Activated CD8-positive, alpha-beta memory T cell treated with anti-CD3 and anti-CD28 coated beads for 36 hours (primary cell): ENCODE measurements at regions not wholly inside any gene's neighbourhood (a gene's known extent, or its start where the extent isn't known, plus 50 kb on each side); places are given as distances from the start of the nearest gene placed in this dataset.
"Not testable (repeated sequence)": the region's sequence is repeated elsewhere in the genome, so short reads cannot be mapped to it uniquely, and the experiment has no call there.

Source experiments
- CTCF ChIA-PET: fragments of 350-600 bp; sonication (Branson Sonifier 250); formaldehyde crosslinking; loops from one replicate; lab custom pipeline; 2021; ENCODE audit warnings: antibody characterized with exemption; lab: Charles Lee
- POLR2A ChIA-PET: fragments of 350-600 bp; sonication (Branson Sonifier 250); formaldehyde crosslinking; loops from one replicate; lab custom pipeline; 2021; ENCODE audit warnings: antibody characterized with exemption; lab: Charles Lee

- CTCF ChIA-PET = no interaction called here
Measured at GRCh38 chr1:30125021-30125820, 598.2 kb downstream of the MATN1 start.

DNA sequence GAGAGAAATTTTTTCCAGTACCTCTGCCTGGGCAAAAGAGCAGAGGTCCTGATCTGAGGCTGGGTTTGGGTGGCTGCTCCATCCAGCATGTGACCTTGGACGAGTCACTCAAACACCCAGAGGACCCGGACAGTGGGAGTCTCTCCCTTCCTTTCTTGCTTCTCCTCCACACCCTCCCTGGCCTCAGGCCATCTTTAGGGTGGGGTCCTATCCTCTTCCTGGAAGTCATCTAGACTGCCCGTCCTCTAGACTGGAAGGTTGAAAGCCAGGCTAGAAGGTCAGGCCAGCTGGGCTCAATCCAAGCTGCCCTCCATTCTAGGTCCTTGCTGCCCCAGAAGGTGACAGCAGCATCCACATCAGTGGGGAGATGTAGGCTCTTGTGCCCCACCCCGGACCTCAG is 599.5 kb downstream of the MATN1 start:
- ChIA-PET POLR2A (no interaction called here), CTCF (no interaction called here)

More at GRCh38 chr1:30125021-30125820, 598.2 kb downstream of the MATN1 start:
- POLR2A ChIA-PET = no interaction called here

- CTCF ChIA-PET = no interaction called here
- POLR2A ChIA-PET = no interaction called here
Measured at GRCh38 chr1:30123036-30123435, 600.3 kb downstream of the MATN1 start.

GRCh38 chr1:30120245-30121000 is 603.0 kb downstream of the MATN1 start:
- ChIA-PET POLR2A (no interaction called here), CTCF (no interaction called here)

GRCh38 chr1:30117685-30118084 is 605.7 kb downstream of the MATN1 start:
- POLR2A ChIA-PET = no interaction called here
- CTCF ChIA-PET = no interaction called here

GRCh38 chr1:30111431-30111830 is 612.0 kb downstream of the MATN1 start:
- POLR2A ChIA-PET = no interaction called here
- CTCF ChIA-PET = no interaction called here

DNA sequence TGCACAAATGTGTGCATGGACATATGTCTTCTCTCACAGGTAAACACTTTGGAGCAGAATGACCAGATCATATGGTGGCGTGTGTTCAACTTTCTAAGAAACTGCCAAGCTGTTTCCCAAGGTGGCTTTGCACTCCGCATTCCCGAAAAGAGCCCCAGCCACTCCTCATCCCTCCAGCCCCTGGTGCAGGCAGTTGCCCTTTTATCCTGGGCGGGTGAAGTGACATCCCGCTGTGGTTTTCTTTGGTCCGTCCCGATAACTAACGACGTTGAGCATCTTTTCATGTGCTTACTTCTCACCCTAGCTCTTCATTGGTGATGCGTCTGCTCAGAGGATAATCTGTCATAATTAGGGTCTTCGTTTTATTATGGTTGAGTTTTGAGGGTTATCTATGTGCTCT is 612.5 kb downstream of the MATN1 start:
- POLR2A ChIA-PET = no interaction called here

DNA sequence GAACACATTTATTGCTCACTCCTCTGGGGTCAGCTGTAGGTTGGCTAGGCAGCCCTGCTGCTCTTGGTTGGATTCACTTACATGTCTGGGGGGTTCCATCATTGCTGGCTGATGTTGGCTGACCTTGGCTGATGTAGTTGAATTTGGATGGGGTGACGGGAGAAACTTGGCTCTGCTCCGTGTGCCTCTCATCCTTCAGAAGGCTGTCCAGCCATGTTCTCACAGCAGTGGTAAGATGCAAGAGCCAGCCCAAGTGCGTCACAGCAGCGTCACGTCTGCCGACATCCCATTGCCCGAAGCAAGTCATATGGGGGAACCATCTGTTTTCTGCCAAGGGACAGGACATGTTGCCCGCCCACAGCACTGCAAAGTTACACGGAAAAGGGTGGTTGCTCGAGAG is 613.5 kb downstream of the MATN1 start:
- ChIA-PET CTCF (interaction anchor here (0.6 kb wide), 1 partner anchor 204 kb away, joined by 4 read pairs; no protein-coding TSS in a partner anchor), POLR2A (no interaction called here)

More for the DNA sequence above, 612.5 kb downstream of the MATN1 start:
- CTCF ChIA-PET = no interaction called here

DNA sequence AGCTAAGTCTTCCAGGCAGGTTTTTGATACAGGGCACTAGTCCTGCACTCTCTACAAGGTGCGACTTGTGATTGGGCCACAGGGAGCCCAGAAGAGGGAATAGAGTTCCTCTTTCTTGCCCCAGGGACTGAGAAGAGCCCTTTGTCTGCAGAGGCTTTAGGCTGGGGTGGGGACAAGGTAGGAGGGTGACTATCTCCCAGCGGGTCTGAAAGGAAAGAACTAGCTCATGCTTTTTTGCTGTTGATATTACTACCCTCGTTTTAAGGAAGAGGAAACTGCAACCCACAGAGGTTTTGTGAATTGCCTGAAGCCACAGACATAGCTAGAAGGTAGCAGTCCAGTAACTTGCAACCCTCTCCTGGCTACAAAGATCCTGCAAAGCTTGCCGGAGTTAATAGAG is 615.2 kb downstream of the MATN1 start:
- ChIA-PET CTCF (no interaction called here), POLR2A (no interaction called here)

GRCh38 chr1:30106125-30106524 is 617.3 kb downstream of the MATN1 start:
- ChIA-PET CTCF (no interaction called here), POLR2A (no interaction called here)

DNA sequence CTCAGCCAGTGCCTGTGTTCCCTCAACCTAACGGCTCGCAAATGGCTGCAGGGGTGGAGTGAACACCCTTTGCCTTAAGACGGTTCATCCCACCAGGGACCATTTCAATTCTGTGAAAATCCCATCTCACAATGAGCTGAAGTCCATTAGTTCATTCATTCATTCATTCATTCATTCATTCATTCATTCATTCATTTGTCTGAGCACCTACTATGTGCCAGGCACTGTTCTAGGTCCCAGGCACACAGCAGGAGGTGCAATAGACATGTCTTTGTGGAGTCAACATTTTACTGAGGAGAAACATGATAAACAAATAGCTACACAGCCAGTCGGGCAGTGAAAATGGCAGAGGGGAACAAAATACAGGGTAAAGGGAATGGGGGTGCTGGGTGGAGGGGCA is 618.8 kb downstream of the MATN1 start:
- ChIA-PET CTCF (no interaction called here), POLR2A (no interaction called here)

DNA sequence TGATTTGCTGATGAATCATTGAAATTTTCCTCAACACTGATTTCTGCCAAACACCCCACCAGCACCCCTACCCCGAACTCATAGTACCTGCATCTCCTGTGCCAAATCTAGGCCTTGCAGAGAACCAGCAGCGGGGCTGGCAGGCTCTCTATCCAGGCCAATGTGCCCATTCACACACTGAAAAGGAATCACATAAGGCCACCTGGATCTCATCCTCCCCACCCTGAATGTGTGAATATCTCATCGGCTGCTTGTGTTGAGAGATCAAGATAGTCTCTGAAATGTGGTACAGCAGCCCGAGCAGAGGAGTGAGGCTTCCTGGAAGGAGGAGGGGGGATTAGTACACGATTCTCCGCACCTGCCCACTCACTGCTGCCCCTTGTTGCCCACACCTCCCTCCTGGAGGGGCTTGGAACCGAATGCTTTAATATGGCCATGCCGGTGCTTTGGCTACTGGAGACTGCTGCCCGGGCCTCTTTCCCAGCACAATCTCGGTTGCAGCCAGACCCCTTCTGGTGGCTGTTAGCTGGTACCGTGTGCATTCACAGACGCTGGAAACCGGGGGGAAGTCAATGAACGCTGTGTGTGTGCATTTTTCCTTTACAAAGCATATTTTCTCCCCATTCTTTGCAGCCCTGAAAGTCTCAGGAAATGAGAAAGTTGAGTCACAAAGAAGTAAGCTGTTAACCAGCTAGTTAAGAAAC is 619.5 kb downstream of the MATN1 start:
- ChIA-PET CTCF (no interaction called here), POLR2A (no interaction called here)

DNA sequence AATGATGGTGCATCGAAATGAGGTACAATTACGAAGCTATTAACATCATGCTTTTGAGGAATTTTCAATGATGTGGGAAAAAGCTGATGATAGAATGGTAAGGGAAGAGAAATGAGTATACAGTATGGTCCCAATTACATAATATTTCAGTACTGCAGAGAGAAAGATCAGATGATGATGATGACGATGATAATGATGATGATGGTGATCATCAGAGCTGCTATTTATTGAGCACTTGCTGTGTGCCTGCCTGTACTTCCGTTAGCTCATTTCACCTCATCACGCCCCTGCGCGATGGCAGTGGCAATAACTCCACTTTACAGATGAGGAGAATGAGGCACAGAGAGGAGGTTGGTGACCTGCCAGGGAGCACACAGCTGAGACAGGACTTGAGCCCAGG is 620.8 kb downstream of the MATN1 start:
- CTCF ChIA-PET = no interaction called here
- POLR2A ChIA-PET = no interaction called here

DNA sequence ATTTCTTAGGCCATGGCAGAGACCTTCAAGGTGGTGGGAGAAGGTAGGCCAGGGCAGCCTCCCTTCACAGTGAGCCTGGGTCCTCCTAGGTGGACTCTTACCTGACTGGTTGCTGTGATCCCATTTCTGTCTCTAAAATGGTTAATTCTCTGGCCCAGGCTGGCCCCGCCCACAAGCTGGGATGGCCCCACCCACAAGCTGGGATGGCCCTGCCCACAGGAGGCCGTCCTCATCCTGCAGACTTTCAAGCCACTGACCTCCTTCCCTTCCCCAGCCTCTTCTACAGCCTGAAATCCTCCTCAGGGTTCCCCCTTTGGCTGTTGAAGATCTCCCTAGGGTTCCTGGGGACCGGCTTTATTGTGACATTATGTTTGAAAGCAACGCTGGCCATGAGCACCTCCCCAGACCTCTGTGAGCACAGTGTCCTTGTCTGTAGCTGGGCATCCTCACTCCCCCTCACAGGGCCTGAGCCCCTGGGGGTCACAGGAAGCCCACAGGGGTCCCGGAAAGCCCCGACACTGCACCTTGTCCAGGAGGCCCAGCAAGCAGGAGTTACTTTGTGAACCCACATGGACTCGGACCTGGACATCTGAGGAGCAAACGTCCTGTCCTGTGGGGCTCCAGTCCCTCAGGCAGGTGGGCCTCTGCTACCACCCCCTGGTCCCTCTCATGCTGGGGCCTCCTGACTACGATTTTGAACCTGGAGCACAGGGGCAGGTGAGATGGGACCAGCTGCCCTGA is 621.7 kb downstream of the MATN1 start:
- CTCF ChIA-PET = no interaction called here
- POLR2A ChIA-PET = no interaction called here

- POLR2A ChIA-PET = no interaction called here
- CTCF ChIA-PET = no interaction called here
Measured at GRCh38 chr1:30101016-30101415, 622.4 kb downstream of the MATN1 start.

DNA sequence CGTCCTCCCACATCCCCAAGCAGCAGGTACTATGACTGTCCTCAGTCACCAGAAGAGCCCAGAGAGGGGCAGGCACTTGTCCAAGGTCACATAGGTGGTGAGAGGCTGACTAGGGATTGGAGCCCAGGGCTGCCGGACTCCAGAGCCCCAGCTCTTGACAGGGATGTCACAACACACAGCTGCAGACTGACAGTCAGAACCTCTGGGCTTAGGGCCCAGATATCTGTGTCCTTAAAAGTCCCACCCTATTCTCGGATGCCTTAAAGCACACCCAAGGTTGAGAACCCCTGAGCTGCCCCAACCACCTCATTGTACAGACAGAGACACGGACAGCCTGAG is 622.9 kb downstream of the MATN1 start:
- CTCF ChIA-PET = no interaction called here
- POLR2A ChIA-PET = no interaction called here

DNA sequence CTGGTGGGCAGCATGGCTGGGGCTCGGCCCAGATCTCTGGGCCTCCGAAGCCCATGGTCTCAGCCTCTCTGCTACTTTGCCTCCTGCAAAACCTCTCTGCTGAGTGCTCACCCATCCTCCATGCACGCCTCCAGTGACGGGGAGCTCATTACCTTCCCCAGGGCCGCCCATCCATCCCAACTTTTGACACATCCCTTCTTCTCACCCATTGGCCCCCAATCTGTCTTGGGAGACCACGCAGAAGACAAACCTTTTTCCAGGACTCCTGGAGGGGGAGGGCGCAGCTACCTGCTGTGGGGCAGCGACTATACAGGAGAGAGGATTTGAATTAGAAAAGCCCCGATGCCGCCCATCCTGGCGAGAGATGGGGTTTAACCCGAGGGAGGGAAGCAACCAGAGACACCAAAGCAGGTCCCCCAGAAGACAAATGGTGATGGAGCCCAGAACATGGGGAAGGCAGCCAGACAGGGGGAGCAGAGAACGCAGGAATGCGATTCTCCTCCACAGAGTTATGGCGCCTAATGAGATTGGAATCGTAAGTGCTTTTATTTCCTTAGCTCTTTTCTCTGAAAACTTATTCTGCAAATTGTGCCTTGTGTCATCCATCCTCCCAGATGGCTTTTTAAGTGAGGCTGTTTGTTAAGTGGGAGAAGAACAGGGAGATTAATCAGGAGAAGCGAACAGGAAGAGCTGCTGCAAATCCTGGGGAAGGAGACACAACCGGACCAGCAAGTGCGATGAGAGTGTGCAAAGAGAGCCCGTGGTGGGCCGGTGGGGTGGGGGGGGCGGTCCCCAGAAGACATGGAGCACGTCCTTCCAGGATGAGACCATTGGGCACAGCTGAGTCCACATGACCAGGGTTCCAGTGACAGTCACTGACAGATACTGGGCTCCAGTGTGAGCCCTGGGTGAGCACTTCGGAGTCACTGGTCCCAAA is 623.5 kb downstream of the MATN1 start:
- POLR2A ChIA-PET = no interaction called here
- CTCF ChIA-PET = no interaction called here

GRCh38 chr1:30097851-30098250 is 625.5 kb downstream of the MATN1 start:
- CTCF ChIA-PET, POLR2A ChIA-PET: not testable (repeated sequence)
